IMR-90 (cell line): ENCODE measurements at regions not wholly inside any gene's neighbourhood (a gene's known extent, or its start where the extent isn't known, plus 50 kb on each side); places are given as distances from the start of the nearest gene placed in this dataset.
A peak's percentile ranks its signal among the peaks of the same experiment; 100 is the strongest.

Source experiments
- ATAC-seq: fragments of 200-7000 bp; cut with Tn5 transposase; 2 replicates; pipeline ENCODE4 v1.9.1; 2020; ENCODE audit warnings: low read depth, mild to moderate bottlenecking, moderate library complexity
- BruUV-seq: library from RNA; stranded (reverse); fragments of 400-500 nt; replicated peaks from 2 replicates; lab custom pipeline; 2021; lab: Mats Ljungman, UMichigan
- CTCF ChIA-PET: fragments of 300-600 bp; formaldehyde crosslinking; extraction: SDS; loops from one replicate; lab custom pipeline; 2021; ENCODE audit warnings: antibody characterized with exemption; lab: Yijun Ruan, JAX
- POLR2A ChIA-PET: fragments of 300-600 bp; sonication (Branson Sonifier 250); formaldehyde crosslinking; loops from one replicate; lab custom pipeline; 2022; ENCODE audit warnings: antibody characterized with exemption; ENCODE audit not compliant: unreplicated experiment; lab: Charles Lee
- DNase-seq: peaks from one replicate; pipeline ENCODE4 v3.0.0; 2013
- H2AFZ ChIP-seq: replicated peaks from 2 replicates; pipeline ENCODE3; 2013; ENCODE audit warnings: low read length, mild to moderate bottlenecking; ENCODE audit not compliant: poor library complexity
- H2AK5ac ChIP-seq: 2 replicates; pipeline ENCODE4 v1.6.1; 2013; ENCODE audit warnings: low read depth, low read length, inconsistent platforms
- H2AK9ac ChIP-seq: replicated peaks from 2 replicates; pipeline ENCODE3; 2013; ENCODE audit warnings: mild to moderate bottlenecking, low read depth, low read length, moderate library complexity; ENCODE audit not compliant: poor library complexity
- H2BK120ac ChIP-seq: 2 replicates; pipeline ENCODE4 v1.6.1; 2013; ENCODE audit warnings: low read depth, low read length, inconsistent platforms
- H2BK15ac ChIP-seq: 3 replicates; pipeline ENCODE4 v1.6.1; 2013; ENCODE audit warnings: low read depth, low read length, inconsistent platforms
- H2BK20ac ChIP-seq: 2 replicates; pipeline ENCODE4 v1.6.1; 2013; ENCODE audit warnings: low read depth, mild to moderate bottlenecking, inconsistent platforms, low read length, moderate library complexity
- H2BK5ac ChIP-seq: 2 replicates; pipeline ENCODE4 v1.6.1; 2013; ENCODE audit warnings: mild to moderate bottlenecking, low read depth, low read length, inconsistent platforms; ENCODE audit not compliant: poor library complexity, severe bottlenecking
- H3K14ac ChIP-seq: replicated peaks from 2 replicates; pipeline ENCODE4 v1.6.1; 2013; ENCODE audit warnings: low read depth, low read length, inconsistent platforms
- H3K18ac ChIP-seq: 2 replicates; pipeline ENCODE4 v1.6.1; 2013; ENCODE audit warnings: low read depth, low read length, control low read depth
- H3K23ac ChIP-seq: 2 replicates; pipeline ENCODE4 v1.6.1; 2013; ENCODE audit warnings: low read depth, low read length, inconsistent platforms
- H3K27ac ChIP-seq: 2 replicates; pipeline ENCODE4 v1.5.1; 2013; ENCODE audit warnings: mild to moderate bottlenecking, control low read depth, low read length; ENCODE audit not compliant: insufficient read depth
- H3K27me3 ChIP-seq: 2 replicates; pipeline ENCODE4 v1.6.1; 2013; ENCODE audit warnings: low read length; ENCODE audit not compliant: control insufficient read depth, insufficient read depth
- H3K36me3 ChIP-seq: 2 replicates; pipeline ENCODE4 v1.6.1; 2013; ENCODE audit warnings: low read length, mixed read lengths; ENCODE audit not compliant: control insufficient read depth, insufficient read depth
- H3K4ac ChIP-seq: 2 replicates; pipeline ENCODE4 v1.6.1; 2013; ENCODE audit warnings: low read depth, low read length, inconsistent platforms
- H3K4me1 ChIP-seq: 2 replicates; pipeline ENCODE4 v1.6.1; 2013; ENCODE audit warnings: low read length, mixed read lengths; ENCODE audit not compliant: control insufficient read depth, insufficient read depth
- H3K4me2 ChIP-seq: 2 replicates; pipeline ENCODE4 v1.6.1; 2013; ENCODE audit warnings: low read depth, mild to moderate bottlenecking, control low read depth, low read length, moderate library complexity
- H3K4me3 ChIP-seq: 2 replicates; pipeline ENCODE4 v1.5.1; 2013; ENCODE audit warnings: low read depth, mild to moderate bottlenecking, control low read depth, low read length, moderate library complexity; ENCODE audit not compliant: insufficient read depth
- H3K56ac ChIP-seq: 2 replicates; pipeline ENCODE4 v1.6.1; 2013; ENCODE audit warnings: low read length, inconsistent platforms; ENCODE audit not compliant: insufficient read depth; ENCODE audit errors: extremely low read depth
- H3K79me1 ChIP-seq, 2 experiments: 2 replicates each; pipeline ENCODE4 v1.6.1; 2013; ENCODE audit warnings: low read length in 2 of 2, inconsistent platforms in 1 of 2, low read depth in 1 of 2
- H3K9ac ChIP-seq: 2 replicates; pipeline ENCODE4 v1.6.1; 2013; ENCODE audit warnings: low read depth, low read length, control low read depth
- H3K9me1 ChIP-seq: 2 replicates; pipeline ENCODE4 v1.6.1; 2013; ENCODE audit warnings: low read length, inconsistent platforms; ENCODE audit not compliant: insufficient read depth
- H3K9me3 ChIP-seq: 2 replicates; pipeline ENCODE4 v1.6.1; 2013; ENCODE audit warnings: low read length; ENCODE audit not compliant: control insufficient read depth, insufficient read depth
- H4K20me1 ChIP-seq: 2 replicates; pipeline ENCODE4 v1.6.1; 2013; ENCODE audit warnings: low read length, inconsistent platforms; ENCODE audit not compliant: insufficient read depth
- H4K5ac ChIP-seq: 2 replicates; pipeline ENCODE4 v1.6.1; 2013; ENCODE audit warnings: mild to moderate bottlenecking, low read depth, low read length, control low read depth
- H4K8ac ChIP-seq, 2 experiments: 2 replicates each; pipeline ENCODE4 v1.6.1; 2013; ENCODE audit warnings: low read depth in 2 of 2, low read length in 2 of 2, control low read depth in 1 of 2, inconsistent platforms in 1 of 2
- H4K91ac ChIP-seq: 2 replicates; pipeline ENCODE4 v1.6.1; 2013; ENCODE audit warnings: low read depth, low read length, inconsistent platforms; ENCODE audit not compliant: insufficient read depth
- ELK1 ChIP-seq: fragments of 150-350 bp; IDR thresholded peaks from 2 replicates; pipeline ENCODE4 v1.6.1; 2016; ENCODE audit warnings: low read depth, mild to moderate bottlenecking, low read length, moderate library complexity, borderline replicate concordance
- FOS ChIP-seq: fragments of 150-350 bp; IDR thresholded peaks from 2 replicates; pipeline ENCODE4 v1.6.1; 2016; ENCODE audit warnings: low read depth, low read length
- MAZ ChIP-seq: IDR thresholded peaks from 2 replicates; pipeline ENCODE4 v1.6.1; 2012; ENCODE audit warnings: low read depth, mild to moderate bottlenecking, low read length, improper control_type of control experiment, moderate library complexity, borderline replicate concordance
- MXI1 ChIP-seq: IDR thresholded peaks from 2 replicates; pipeline ENCODE4 v1.6.1; 2012; ENCODE audit warnings: low read depth, mild to moderate bottlenecking, low read length, moderate library complexity, borderline replicate concordance
- NFE2L2 ChIP-seq: fragments of 150-350 bp; IDR thresholded peaks from 2 replicates; pipeline ENCODE4 v1.6.1; 2016; ENCODE audit warnings: low read depth, mild to moderate bottlenecking, low read length
- POLR2A ChIP-seq: IDR thresholded peaks from 2 replicates; pipeline ENCODE4 v1.6.1; 2012; ENCODE audit warnings: mild to moderate bottlenecking, low read depth, low read length
- RAD21 ChIP-seq: IDR thresholded peaks from 2 replicates; pipeline ENCODE4 v1.6.1; 2012; ENCODE audit warnings: low read length, improper control_type of control experiment
- RCOR1 ChIP-seq: IDR thresholded peaks from 2 replicates; pipeline ENCODE4 v1.6.1; 2012; ENCODE audit warnings: mild to moderate bottlenecking, low read length, improper control_type of control experiment; ENCODE audit not compliant: insufficient replicate concordance
- RFX5 ChIP-seq: IDR thresholded peaks from 2 replicates; pipeline ENCODE4 v1.8.0; 2012; ENCODE audit warnings: low read depth, mild to moderate bottlenecking, low read length, moderate library complexity
- SMC3 ChIP-seq: fragments of 150-350 bp; IDR thresholded peaks from 2 replicates; pipeline ENCODE4 v1.6.1; 2016; ENCODE audit warnings: low read depth, mild to moderate bottlenecking, antibody characterized with exemption, low read length, moderate library complexity
- USF2 ChIP-seq: fragments of 150-350 bp; IDR thresholded peaks from 2 replicates; pipeline ENCODE4 v1.6.1; 2017; ENCODE audit warnings: mild to moderate bottlenecking, antibody characterized with exemption, low read length, low read depth
- WGBS, 2 experiments: methylation state at CpG; one replicate each; pipeline versions ENCODE4 v1.1.5 to v1.1.7; 2013; ENCODE audit warnings: missing lambda C conversion rate in 2 of 2; ENCODE audit not compliant: insufficient read length in 1 of 2; ENCODE audit errors: extremely low coverage in 2 of 2; 5-methylcytosine and 5-hydroxymethylcytosine counted together
- dilution Hi-C: fragments of 300-500 bp; cut with HindIII; formaldehyde crosslinking; loops from one replicate; pipeline ENCODE4 v1.14.3; 2018; ENCODE audit warnings: low sequenced_read_pairs; ENCODE audit not compliant: unreplicated experiment
- in situ Hi-C: fragments of 300-500 bp; cut with MboI; formaldehyde crosslinking; loops from 3 replicates; pipeline ENCODE4 v1.14.3; 2019; ENCODE audit warnings: low sequenced_read_pairs, inconsistent platforms, mixed read lengths
- intact Hi-C: fragments of 100-400 bp; cut with micrococcal nuclease; formaldehyde crosslinking; loops from 2 replicates; pipeline ENCODE4 v1.10.0; 2022

GRCh38 chr5:167582886-167583285 is 708.6 kb upstream of the WWC1 start:
- WGBS, 2 experiments: no CpG with 5 or more reads among the region's 6 CpGs
- POLR2A ChIA-PET: no interaction called here
- H2AFZ ChIP-seq: no peak overlapping the region

More at GRCh38 chr5:167582886-167583285, 708.6 kb upstream of the WWC1 start:
- in situ Hi-C loops: loop anchor here (5.0 kb wide), 1 partner anchor 634 kb away; no protein-coding TSS in a partner anchor
- Histone ChIP-seq H4K5ac (no peak overlapping the region), H3K14ac (no peak overlapping the region), H2BK20ac (no peak overlapping the region), H4K91ac (no peak overlapping the region), H3K36me3 (no peaks in the 10 kb centered on the region), H2BK120ac (no peak overlapping the region), H3K9ac (no peak overlapping the region), H3K56ac (no peak overlapping the region), H3K23ac (no peak overlapping the region), H3K27me3 (no peaks in the 10 kb centered on the region; the same call in 1 of the 2 replicates), H3K79me1 (no peaks in the 10 kb centered on the region), H2AK9ac (no peak overlapping the region), H4K20me1 (no peaks in the 10 kb centered on the region), H2BK5ac (no peak overlapping the region), H3K4me2 (no peak overlapping the region), H3K9me1 (no peaks in the 10 kb centered on the region), H3K18ac (no peak overlapping the region), H3K4me3 (no peak overlapping the region), H2AK5ac (no peak overlapping the region), H3K4ac (no peak overlapping the region), H3K27ac (no peak overlapping the region), H3K4me1 (no peaks in the 10 kb centered on the region), H4K8ac (no peak overlapping the region), H2BK15ac (no peak overlapping the region), H3K9me3 (no peaks in the 10 kb centered on the region)
- DNase-seq (peak; percentile 26), ATAC-seq (no peak)
- BruUV-seq: no TSS peak
- dilution Hi-C loops: no loop called here
- CTCF ChIA-PET: interaction anchor here (0.6 to 1.3 kb wide), 4 partner anchors 210 to 637 kb away, joined by 3 to 5 read pairs (median 3); no protein-coding TSS in a partner anchor
- TF ChIP-seq USF2 (no peak), MXI1 (no peak), SMC3 (no peak), NFE2L2 (no peak), RCOR1 (no peak), RFX5 (no peak), POLR2A (no peak), ELK1 (no peak), FOS (no peak), MAZ (no peak), RAD21 (no peak)
- intact Hi-C loops: loop anchor here (1.0 to 5.0 kb wide), 4 partner anchors 140 to 636 kb away; no protein-coding TSS in a partner anchor
